ENCODE measurements at regions not wholly inside any gene's neighbourhood (a gene's known extent, or its start where the extent isn't known, plus 50 kb on each side); places are given as distances from the start of the nearest gene placed in this dataset.
A peak's percentile ranks its signal among the peaks of the same experiment; 100 is the strongest.

DNA sequence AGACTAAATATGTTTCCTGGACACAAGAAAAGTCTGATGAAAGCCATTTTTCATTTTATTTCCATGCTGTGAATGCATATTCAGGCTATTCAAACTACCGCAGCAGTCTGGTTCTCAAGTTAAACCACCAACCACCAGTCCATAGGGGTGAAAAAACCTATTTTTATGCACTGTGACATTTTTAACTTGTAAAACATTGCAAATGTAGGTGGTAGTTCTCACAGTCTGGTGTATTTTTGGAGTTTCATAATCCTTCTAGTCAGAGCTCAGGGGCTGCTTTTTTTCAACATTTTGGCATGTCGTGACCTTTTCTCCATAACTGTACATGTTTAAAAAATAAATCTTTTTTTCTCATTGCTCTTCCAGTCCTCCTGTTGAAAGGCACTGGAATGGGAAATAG is 907.6 kb upstream of the ADGRL2 start:
- Histone ChIP-seq H3K23me2 (ENCODE audit: low read depth, low read length) (no peaks in the 10 kb centered on the region), H2BK5ac (ENCODE audit: low read depth, low read length) (no peak overlapping the region), H4K20me1 (replicated peaks in 1 of 2; ENCODE audit: control insufficient read depth in 1 of 2, insufficient read depth in 2 of 2, low read length in 2 of 2) (no peaks in the 10 kb centered on the region), H3K14ac (ENCODE audit: insufficient read length) (no peak overlapping the region), H2BK12ac (ENCODE audit: low read depth, low read length) (no peak overlapping the region), H4K91ac (replicated peaks; ENCODE audit: insufficient read length, low read length) (no peak overlapping the region), H3K27me3 (replicated peaks in 1 of 4; ENCODE audit: control insufficient read depth in 3 of 4, extremely low read depth in 1 of 4, insufficient read depth in 3 of 4, low read length in 3 of 4) (no peaks in the 10 kb centered on the region), H4K5ac (ENCODE audit: insufficient read length, low read depth, low read length) (no peak overlapping the region), H3K18ac (ENCODE audit: extremely low read depth, low read length) (no peak overlapping the region), H2BK15ac (ENCODE audit: low read length) (no peak overlapping the region), H2AK5ac (ENCODE audit: low read depth, low read length) (no peak overlapping the region), H3K9ac (replicated peaks in 1 of 4; ENCODE audit: extremely low read depth in 1 of 4, low read depth in 3 of 4, low read length in 3 of 4) (no peak overlapping the region), H2BK20ac (ENCODE audit: low read length) (no peak overlapping the region), H3K4me3 (ENCODE audit: extremely low read depth in 1 of 4, insufficient read depth in 2 of 4, low read depth in 3 of 4, low read length in 4 of 4) (no peak overlapping the region), H3K56ac (replicated peaks; ENCODE audit: insufficient read length, low read depth, low read length) (no peak overlapping the region), H3K4ac (replicated peaks; ENCODE audit: insufficient read length, low read depth, low read length) (no peak overlapping the region), H3K4me2 (ENCODE audit: insufficient read depth in 1 of 2, low read depth in 2 of 2, low read length in 2 of 2) (peak overlapping the region in 1 of 2 experiments; percentile 6; a peak in 1 of 4 replicates), H2BK120ac (replicated peaks; ENCODE audit: low read depth, low read length) (no peak overlapping the region), H2AFZ (ENCODE audit: low read length) (no peak overlapping the region), H3K79me2 (ENCODE audit: control insufficient read depth in 1 of 2, insufficient read depth in 2 of 2, low read length in 2 of 2) (no peaks in the 10 kb centered on the region), H3K23ac (ENCODE audit: insufficient read length) (no peak overlapping the region), H3K27ac (ENCODE audit: low read depth, low read length) (no peak overlapping the region), H4K8ac (ENCODE audit: extremely low read depth, insufficient read depth, low read length) (no peak overlapping the region), H3K9me3 (ENCODE audit: insufficient read depth in 2 of 2, low read depth in 1 of 2, low read length in 1 of 2) (no peaks in the 10 kb centered on the region), H3K4me1 (replicated peaks in 1 of 4; ENCODE audit: control insufficient read depth in 3 of 4, insufficient read depth in 4 of 4, low read length in 3 of 4) (peaks cover 0 to 4% (median 2%) of the 10 kb centered on the region in 4 experiments; a peak in 2 of 7 replicates), H3K79me1 (ENCODE audit: low read depth, low read length) (no peaks in the 10 kb centered on the region), H3K36me3 (ENCODE audit: control insufficient read depth in 2 of 4, insufficient read depth in 4 of 4, low read length in 3 of 4) (no peaks in the 10 kb centered on the region)
- 71% methylated on average over 2 of the region's 2 CpGs; no CpG with 5 or more reads in 1 of the 2 experiments for WGBS, 2 experiments (ENCODE audit: extremely low coverage in 1 of 2, insufficient coverage in 1 of 2, insufficient read length in 1 of 2, insufficient replicate concordance in 2 of 2, low coverage in 1 of 2, low lambda C conversion rate in 2 of 2, missing lambda C conversion rate in 1 of 2)
- DNase-seq (ENCODE audit: low read depth in 1 of 2, low spot score in 2 of 2) (no peak), FAIRE-seq (no peak)
- ChIA-PET POLR2A (ENCODE audit: partially characterized antibody) (interaction anchor here (0.6 kb wide), 1 partner anchor 8 kb away, joined by 4 read pairs; no protein-coding TSS in a partner anchor), CTCF (ENCODE audit: partially characterized antibody) (no interaction called here)
- TF ChIP-seq JUN (IDR thresholded peaks at IDR 0.05; ENCODE audit: low read depth, low read length) (no peak), POU5F1 (IDR thresholded peaks at IDR 0.05; ENCODE audit: low read depth, low read length) (no peak), SIX5 (IDR thresholded peaks at IDR 0.05; ENCODE audit: low read depth, low read length) (no peak), KDM4A (IDR thresholded peaks at IDR 0.05; ENCODE audit: low read depth, low read length, severe bottlenecking) (no peak), TBP (IDR thresholded peaks at IDR 0.05; ENCODE audit: low read depth, low read length) (no peak), HDAC6 (IDR thresholded peaks at IDR 0.05; ENCODE audit: low read depth, low read length) (no peak), BACH1 (IDR thresholded peaks at IDR 0.05; ENCODE audit: low read length) (no peak), EGR1 (IDR thresholded peaks at IDR 0.05; ENCODE audit: borderline replicate concordance, low read depth, low read length) (no peak)

Data from H1 (cell line).